ENCODE measurements at regions not wholly inside any gene's neighbourhood (a gene's known extent, or its start where the extent isn't known, plus 50 kb on each side); places are given as distances from the start of the nearest gene placed in this dataset.

GRCh38 chr16:47858333-47858982 is 297.3 kb downstream of the ABCC12 start (continued):
- TF ChIP-seq, protein P1, sequence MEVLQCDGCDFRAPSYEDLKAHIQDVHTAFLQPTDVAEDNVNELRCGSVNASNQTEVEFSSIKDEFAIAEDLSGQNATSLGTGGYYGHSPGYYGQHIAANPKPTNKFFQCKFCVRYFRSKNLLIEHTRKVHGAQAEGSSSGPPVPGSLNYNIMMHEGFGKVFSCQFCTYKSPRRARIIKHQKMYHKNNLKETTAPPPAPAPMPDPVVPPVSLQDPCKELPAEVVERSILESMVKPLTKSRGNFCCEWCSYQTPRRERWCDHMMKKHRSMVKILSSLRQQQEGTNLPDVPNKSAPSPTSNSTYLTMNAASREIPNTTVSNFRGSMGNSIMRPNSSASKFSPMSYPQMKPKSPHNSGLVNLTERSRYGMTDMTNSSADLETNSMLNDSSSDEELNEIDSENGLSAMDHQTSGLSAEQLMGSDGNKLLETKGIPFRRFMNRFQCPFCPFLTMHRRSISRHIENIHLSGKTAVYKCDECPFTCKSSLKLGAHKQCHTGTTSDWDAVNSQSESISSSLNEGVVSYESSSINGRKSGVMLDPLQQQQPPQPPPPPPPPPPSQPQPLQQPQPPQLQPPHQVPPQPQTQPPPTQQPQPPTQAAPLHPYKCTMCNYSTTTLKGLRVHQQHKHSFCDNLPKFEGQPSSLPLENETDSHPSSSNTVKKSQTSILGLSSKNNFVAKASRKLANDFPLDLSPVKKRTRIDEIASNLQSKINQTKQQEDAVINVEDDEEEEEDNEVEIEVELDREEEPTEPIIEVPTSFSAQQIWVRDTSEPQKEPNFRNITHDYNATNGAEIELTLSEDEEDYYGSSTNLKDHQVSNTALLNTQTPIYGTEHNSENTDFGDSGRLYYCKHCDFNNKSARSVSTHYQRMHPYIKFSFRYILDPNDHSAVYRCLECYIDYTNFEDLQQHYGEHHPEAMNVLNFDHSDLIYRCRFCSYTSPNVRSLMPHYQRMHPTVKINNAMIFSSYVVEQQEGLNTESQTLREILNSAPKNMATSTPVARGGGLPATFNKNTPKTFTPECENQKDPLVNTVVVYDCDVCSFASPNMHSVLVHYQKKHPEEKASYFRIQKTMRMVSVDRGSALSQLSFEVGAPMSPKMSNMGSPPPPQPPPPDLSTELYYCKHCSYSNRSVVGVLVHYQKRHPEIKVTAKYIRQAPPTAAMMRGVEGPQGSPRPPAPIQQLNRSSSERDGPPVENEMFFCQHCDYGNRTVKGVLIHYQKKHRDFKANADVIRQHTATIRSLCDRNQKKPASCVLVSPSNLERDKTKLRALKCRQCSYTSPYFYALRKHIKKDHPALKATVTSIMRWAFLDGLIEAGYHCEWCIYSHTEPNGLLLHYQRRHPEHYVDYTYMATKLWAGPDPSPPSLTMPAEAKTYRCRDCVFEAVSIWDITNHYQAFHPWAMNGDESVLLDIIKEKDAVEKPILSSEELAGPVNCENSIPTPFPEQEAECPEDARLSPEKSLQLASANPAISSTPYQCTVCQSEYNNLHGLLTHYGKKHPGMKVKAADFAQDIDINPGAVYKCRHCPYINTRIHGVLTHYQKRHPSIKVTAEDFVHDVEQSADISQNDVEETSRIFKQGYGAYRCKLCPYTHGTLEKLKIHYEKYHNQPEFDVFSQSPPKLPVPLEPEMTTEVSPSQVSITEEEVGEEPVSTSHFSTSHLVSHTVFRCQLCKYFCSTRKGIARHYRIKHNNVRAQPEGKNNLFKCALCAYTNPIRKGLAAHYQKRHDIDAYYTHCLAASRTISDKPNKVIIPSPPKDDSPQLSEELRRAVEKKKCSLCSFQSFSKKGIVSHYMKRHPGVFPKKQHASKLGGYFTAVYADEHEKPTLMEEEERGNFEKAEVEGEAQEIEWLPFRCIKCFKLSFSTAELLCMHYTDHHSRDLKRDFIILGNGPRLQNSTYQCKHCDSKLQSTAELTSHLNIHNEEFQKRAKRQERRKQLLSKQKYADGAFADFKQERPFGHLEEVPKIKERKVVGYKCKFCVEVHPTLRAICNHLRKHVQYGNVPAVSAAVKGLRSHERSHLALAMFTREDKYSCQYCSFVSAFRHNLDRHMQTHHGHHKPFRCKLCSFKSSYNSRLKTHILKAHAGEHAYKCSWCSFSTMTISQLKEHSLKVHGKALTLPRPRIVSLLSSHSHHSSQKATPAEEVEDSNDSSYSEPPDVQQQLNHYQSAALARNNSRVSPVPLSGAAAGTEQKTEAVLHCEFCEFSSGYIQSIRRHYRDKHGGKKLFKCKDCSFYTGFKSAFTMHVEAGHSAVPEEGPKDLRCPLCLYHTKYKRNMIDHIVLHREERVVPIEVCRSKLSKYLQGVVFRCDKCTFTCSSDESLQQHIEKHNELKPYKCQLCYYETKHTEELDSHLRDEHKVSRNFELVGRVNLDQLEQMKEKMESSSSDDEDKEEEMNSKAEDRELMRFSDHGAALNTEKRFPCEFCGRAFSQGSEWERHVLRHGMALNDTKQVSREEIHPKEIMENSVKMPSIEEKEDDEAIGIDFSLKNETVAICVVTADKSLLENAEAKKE (CRISPR knock-in tag; IDR thresholded peaks at IDR 0.05), result no peak
- TF ChIP-seq STAT1 (IDR thresholded peaks at IDR 0.05; ENCODE audit: unreplicated experiment) (no peak), ZNF114 (CRISPR knock-in tag; IDR thresholded peaks at IDR 0.05) (no peak), JUNB (IDR thresholded peaks at IDR 0.05; ENCODE audit: unreplicated experiment) (no peak)
- TF ChIP-seq, protein P2, sequence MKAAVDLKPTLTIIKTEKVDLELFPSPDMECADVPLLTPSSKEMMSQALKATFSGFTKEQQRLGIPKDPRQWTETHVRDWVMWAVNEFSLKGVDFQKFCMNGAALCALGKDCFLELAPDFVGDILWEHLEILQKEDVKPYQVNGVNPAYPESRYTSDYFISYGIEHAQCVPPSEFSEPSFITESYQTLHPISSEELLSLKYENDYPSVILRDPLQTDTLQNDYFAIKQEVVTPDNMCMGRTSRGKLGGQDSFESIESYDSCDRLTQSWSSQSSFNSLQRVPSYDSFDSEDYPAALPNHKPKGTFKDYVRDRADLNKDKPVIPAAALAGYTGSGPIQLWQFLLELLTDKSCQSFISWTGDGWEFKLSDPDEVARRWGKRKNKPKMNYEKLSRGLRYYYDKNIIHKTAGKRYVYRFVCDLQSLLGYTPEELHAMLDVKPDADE (IDR thresholded peaks at IDR 0.05), result no peak

- Mint-ChIP-seq H3K4me1 (peaks cover 8% of the 10 kb centered on the region; the same call in 2 of the 3 replicates), H3K36me3 (ENCODE audit: low read depth) (no peaks in the 10 kb centered on the region; the same call in 2 of the 3 replicates), H3K9me3 (peaks cover 6% of the 10 kb centered on the region; the same call in 2 of the 3 replicates), H3K27me3 (ENCODE audit: insufficient read depth, low read depth, poor library complexity) (peaks cover 6% of the 10 kb centered on the region), H3K27ac (no peak overlapping the region), H3K4me3 (no peak overlapping the region)
- Histone ChIP-seq H4K20me1 (replicated peaks; ENCODE audit: insufficient read depth) (no peaks in the 10 kb centered on the region), H3K27me3 (ENCODE audit: insufficient read depth) (no peaks in the 10 kb centered on the region), H3F3A (replicated peaks; ENCODE audit: low read depth) (no peaks in the 10 kb centered on the region), H3K4me3 (no peak overlapping the region), H3K79me2 (replicated peaks; ENCODE audit: insufficient read depth) (no peaks in the 10 kb centered on the region), H3K4me2 (no peak overlapping the region), H3K36me3 (ENCODE audit: insufficient read depth) (no peaks in the 10 kb centered on the region), H3K9me2 (ENCODE audit: insufficient read depth) (no peaks in the 10 kb centered on the region), H2AFZ (no peak overlapping the region), H3K27ac (ENCODE audit: low read depth) (no peak overlapping the region), H3K4me1 (ENCODE audit: insufficient read depth) (no peaks in the 10 kb centered on the region)
- ATAC-seq, result no peak
- no peak for DNase-seq (ENCODE audit: low spot score)
- no peak for TF ChIP-seq NANOG (IDR thresholded peaks at IDR 0.05; ENCODE audit: borderline replicate concordance)
- no peak for TF ChIP-seq CREB1 (CRISPR knock-in tag; IDR thresholded peaks at IDR 0.05; ENCODE audit: low read depth)
- TF ChIP-seq, protein P2 (IDR thresholded peaks at IDR 0.05), result no peak
- TF ChIP-seq JUNB (IDR thresholded peaks at IDR 0.05; ENCODE audit: unreplicated experiment), result no peak
- no peak for TF ChIP-seq STAT1 (IDR thresholded peaks at IDR 0.05; ENCODE audit: unreplicated experiment)
- no peak for TF ChIP-seq EZH2 (IDR thresholded peaks at IDR 0.05; ENCODE audit: low read depth, unreplicated experiment)
- TF ChIP-seq EZH2phosphoT487 (IDR thresholded peaks at IDR 0.05; ENCODE audit: unreplicated experiment), result no peak
- TF ChIP-seq REST (IDR thresholded peaks at IDR 0.05; ENCODE audit: unreplicated experiment), result no peak
Observed at GRCh38 chr16:47855431-47855830, 300.4 kb downstream of the ABCC12 start.
